NCI-H2227 (cell line): ENCODE measurements at regions not wholly inside any gene's neighbourhood (a gene's known extent, or its start where the extent isn't known, plus 50 kb on each side); places are given as distances from the start of the nearest gene placed in this dataset.
A peak's percentile ranks its signal among the peaks of the same experiment; 100 is the strongest.

Experiments used
- DNase-seq: peaks from one replicate; lab custom pipeline; 2025; ENCODE audit not compliant: unreplicated experiment; lab: John Stamatoyannopoulos, UW

- no peak for DNase-seq
Measured at GRCh38 chr2:211132573-211132972, 576.2 kb downstream of the CPS1 start.

- DNase-seq: no peak
Measured at GRCh38 chr2:211133766-211134165, 577.4 kb downstream of the CPS1 start.

- DNase-seq: no peak
Measured at GRCh38 chr2:211138551-211138950, 582.2 kb downstream of the CPS1 start.

GRCh38 chr2:211141646-211142045, 585.2 kb downstream of the CPS1 start:
- DNase-seq: no peak

GRCh38 chr2:211144078-211144477, 587.7 kb downstream of the CPS1 start:
- no peak for DNase-seq

GRCh38 chr2:211144974-211145665, 588.7 kb downstream of the CPS1 start:
- DNase-seq: no peak

GRCh38 chr2:211149731-211150130, 593.3 kb downstream of the CPS1 start:
- no peak for DNase-seq

GRCh38 chr2:211157211-211157610, 600.8 kb downstream of the CPS1 start:
- DNase-seq: no peak

- DNase-seq: peak; percentile 90
Measured at GRCh38 chr2:211157856-211158463, 601.6 kb downstream of the CPS1 start.

GRCh38 chr2:211159972-211160371, 603.6 kb downstream of the CPS1 start:
- no peak for DNase-seq

- no peak for DNase-seq
Measured at GRCh38 chr2:211161236-211161635, 604.8 kb downstream of the CPS1 start.

GRCh38 chr2:211162911-211163310, 606.5 kb downstream of the CPS1 start:
- no peak for DNase-seq

GRCh38 chr2:211170843-211171242, 614.4 kb downstream of the CPS1 start:
- no peak for DNase-seq

GRCh38 chr2:211174021-211174420, 617.6 kb downstream of the CPS1 start:
- DNase-seq: no peak

GRCh38 chr2:211174631-211175030, 618.2 kb downstream of the CPS1 start:
- DNase-seq: no peak

- DNase-seq: no peak
Measured at GRCh38 chr2:211175956-211176355, 619.6 kb downstream of the CPS1 start.

GRCh38 chr2:211176514-211177141, 620.2 kb downstream of the CPS1 start:
- no peak for DNase-seq

- no peak for DNase-seq
Measured at GRCh38 chr2:211181626-211182025, 625.2 kb downstream of the CPS1 start.

- DNase-seq: no peak
Measured at GRCh38 chr2:211187602-211188001, 631.2 kb downstream of the CPS1 start.

- no peak for DNase-seq
Measured at GRCh38 chr2:211203986-211204385, 647.6 kb downstream of the CPS1 start.

- no peak for DNase-seq
Measured at GRCh38 chr2:211204456-211204855, 648.1 kb downstream of the CPS1 start.

GRCh38 chr2:211204902-211205301, 648.5 kb downstream of the CPS1 start:
- no peak for DNase-seq
